Fibroblast of pulmonary artery (primary cell): ENCODE measurements at regions not wholly inside any gene's neighbourhood (a gene's known extent, or its start where the extent isn't known, plus 50 kb on each side); places are given as distances from the start of the nearest gene placed in this dataset.

Experiments
- DNase-seq: peaks from one replicate; pipeline ENCODE4 v3.0.0-alpha.2; 2010; ENCODE audit warnings: low read depth
- H3K4me3 ChIP-seq: replicated peaks from 2 replicates; pipeline ENCODE4 v1.5.1; 2011; ENCODE audit warnings: low read depth, mild to moderate bottlenecking, control low read depth, low read length, moderate library complexity
- CTCF ChIP-seq: IDR thresholded peaks from 2 replicates; pipeline ENCODE4 v1.5.1; 2011; ENCODE audit warnings: mild to moderate bottlenecking, control low read depth, low read length, inconsistent platforms; ENCODE audit errors: missing control alignments

- no peak for TF ChIP-seq CTCF
- no peak for DNase-seq
These were observed 554.0 kb upstream of the SPRY2 start for GRCh38 chr13:80894917-80895316.

GRCh38 chr13:80889829-80890228, 548.9 kb upstream of the SPRY2 start:
- H3K4me3 ChIP-seq, result no peak overlapping the region
- no peak for DNase-seq
- TF ChIP-seq CTCF, result no peak

More at GRCh38 chr13:80894917-80895316, 554.0 kb upstream of the SPRY2 start:
- H3K4me3 ChIP-seq, result no peak overlapping the region

GRCh38 chr13:80888390-80888789, 547.5 kb upstream of the SPRY2 start:
- DNase-seq, result no peak
- H3K4me3 ChIP-seq, result no peak overlapping the region
- no peak for TF ChIP-seq CTCF

GRCh38 chr13:80884056-80884785, 543.3 kb upstream of the SPRY2 start:
- no peak for TF ChIP-seq CTCF
- DNase-seq, result peak; percentile 20
- no peak overlapping the region for H3K4me3 ChIP-seq

GRCh38 chr13:80883545-80883944, 542.6 kb upstream of the SPRY2 start:
- TF ChIP-seq CTCF, result no peak
- DNase-seq, result no peak
- H3K4me3 ChIP-seq, result no peak overlapping the region

GRCh38 chr13:80881942-80882445, 541.1 kb upstream of the SPRY2 start:
- no peak for TF ChIP-seq CTCF
- H3K4me3 ChIP-seq, result no peak overlapping the region
- DNase-seq, result peak; percentile 39

- H3K4me3 ChIP-seq, result no peak overlapping the region
- DNase-seq, result no peak
- TF ChIP-seq CTCF, result no peak
These were observed 540.6 kb upstream of the SPRY2 start for GRCh38 chr13:80881495-80881894.
